Heart right ventricle (tissue), 16 donors: ENCODE measurements at regions not wholly inside any gene's neighbourhood (a gene's known extent, or its start where the extent isn't known, plus 50 kb on each side); places are given as distances from the start of the nearest gene placed in this dataset.
"Not testable (repeated sequence)": the region's sequence is repeated elsewhere in the genome, so short reads cannot be mapped to it uniquely, and the experiment has no call there.

Source experiments
- ATAC-seq, 8 donors: fragments of 200-7000 bp; cut with Tn5 transposase; one replicate each; pipeline ENCODE4 v1.9.1; 2020; ENCODE audit warnings: mild to moderate bottlenecking in 8 of 8, moderate library complexity in 8 of 8, moderate number of reproducible peaks in 1 of 8
- DNase-seq, 2 donors: peaks; one replicate each; pipeline ENCODE4 v3.0.0-alpha.2; 2020
- H3K27ac ChIP-seq, 10 donors: fragments of 200-600 bp; sonication (generic) in 2 of 10; one replicate each; pipeline versions ENCODE4 v1.5.0 to v1.8.0; 2020 to 2022; ENCODE audit warnings: mild to moderate bottlenecking in 3 of 10
- H3K27me3 ChIP-seq, 7 donors: fragments of 200-600 bp; one replicate each; pipeline ENCODE4 v1.8.0; 2021 to 2022; ENCODE audit warnings: mild to moderate bottlenecking in 2 of 7
- H3K36me3 ChIP-seq, 9 donors: fragments of 200-600 bp; sonication (generic) in 1 of 9; one replicate each; pipeline versions ENCODE4 v1.5.0 to v1.8.0; 2020 to 2022; ENCODE audit warnings: mild to moderate bottlenecking in 2 of 9
- H3K4me1 ChIP-seq, 9 donors: fragments of 200-600 bp; sonication (generic) in 1 of 9; one replicate each; pipeline versions ENCODE4 v1.5.0 to v1.8.0; 2020 to 2022; ENCODE audit warnings: mild to moderate bottlenecking in 4 of 9
- H3K4me3 ChIP-seq, 10 donors: fragments of 200-600 bp; sonication (generic) in 2 of 10; one replicate each; pipeline versions ENCODE4 v1.5.0 to v1.8.0; 2020 to 2022; ENCODE audit warnings: mild to moderate bottlenecking in 7 of 10, moderate library complexity in 2 of 10
- H3K9me3 ChIP-seq, 11 donors: fragments of 200-600 bp in 10 of 11; sonication (generic) in 2 of 11; one replicate each; pipeline versions ENCODE4 v1.5.0 to v1.8.0; 2013 to 2022; ENCODE audit warnings: mild to moderate bottlenecking in 2 of 11, control low read depth in 1 of 11, moderate library complexity in 1 of 11
- WGBS, 2 donors: extraction: QIAGEN DNeasy Blood & Tissue Kit; methylation state at CpG; one replicate each; pipeline ENCODE4 v1.1.7; 2013; ENCODE audit warnings: inconsistent platforms in 1 of 2; 5-methylcytosine and 5-hydroxymethylcytosine counted together
- intact Hi-C, 10 donors: fragments of 100-400 bp; cut with DNase I; formaldehyde crosslinking; loops; one replicate each; pipeline versions ENCODE4 v1.11.1 to v1.14.2; 2022
- TF ChIP-seq, protein P1 (sequence below), 9 donors: fragments of 200-600 bp; sonication (generic) in 2 of 9; IDR thresholded peaks; one replicate each; pipeline versions ENCODE4 v1.5.0 to v1.8.0; 2021 to 2022; ENCODE audit warnings: antibody characterized with exemption in 9 of 9, mild to moderate bottlenecking in 5 of 9, moderate library complexity in 1 of 9
- donor health status: Arrhythmogenic right ventricular cardiomyopathy.
- donor health status: ischemic (EF 13 %, LVEDD 7.1; RV severe dilation, severe dysfunction).
- donor health status: healthy with polysubstance abuse.
- donor health status: DM: no; HTN: yes; CAD: no.
- donor health status: DM: no; HTN: no; CAD: no.
- donor health status: ischemic (EF 25% LVEDD 6.9; RV normal size, moderate dysfunction).
- donor health status: ischemic (EF 25% LVEDD 5.7; RV mildly dilated, moderate dysfunction).
- donor health status: healthy.
- donor health status: DM: yes; HTN: yes; CAD: no.
- donor health status: Ischemic cardiomyopathy.
- donor health status: ischemic (EF 35%, LVEDD 5.7; RV mildly dilated, moderate dysfunction).
- donor health status: nonischemic (EF 11% LVEDD 7.7; RV severe dilation, severe dysfunction).
- donor health status: DM: yes; HTN: yes; CAD: no.
- donor health status: PGD.
- donor health status: ischemic (EF 29% LVEDD 5.4; RV normal size, mild dysfunction).
- donor health status: nonischemic (EF 23%, LVEDD 6.1; RV moderate dilation, normal function).

DNA sequence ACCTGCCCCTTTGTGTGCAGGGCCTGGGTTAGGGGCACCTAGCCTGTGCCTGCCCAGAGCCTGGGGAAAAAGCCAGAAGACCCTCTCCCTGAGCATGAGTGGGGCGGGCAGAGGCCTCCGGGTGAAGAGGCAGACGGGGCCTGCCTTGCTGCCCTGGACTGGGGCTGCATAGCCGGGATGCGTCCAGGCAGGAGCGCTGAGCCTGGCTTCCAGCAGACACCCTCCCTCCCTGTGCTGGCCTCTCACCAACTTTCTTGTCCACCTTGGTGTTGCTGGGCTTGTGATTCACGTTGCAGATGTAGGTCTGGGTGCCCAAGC is 216.1 kb downstream of the TMEM121 start:
- no peaks in the 10 kb centered on the region for H3K4me1 ChIP-seq
- no peak for ATAC-seq
- no peaks in the 10 kb centered on the region for H3K36me3 ChIP-seq
- no peak overlapping the region for H3K27ac ChIP-seq
- 80 to 82% methylated on average over 7 of the region's 7 CpGs for WGBS, 2 donors
- TF ChIP-seq, protein P1, sequence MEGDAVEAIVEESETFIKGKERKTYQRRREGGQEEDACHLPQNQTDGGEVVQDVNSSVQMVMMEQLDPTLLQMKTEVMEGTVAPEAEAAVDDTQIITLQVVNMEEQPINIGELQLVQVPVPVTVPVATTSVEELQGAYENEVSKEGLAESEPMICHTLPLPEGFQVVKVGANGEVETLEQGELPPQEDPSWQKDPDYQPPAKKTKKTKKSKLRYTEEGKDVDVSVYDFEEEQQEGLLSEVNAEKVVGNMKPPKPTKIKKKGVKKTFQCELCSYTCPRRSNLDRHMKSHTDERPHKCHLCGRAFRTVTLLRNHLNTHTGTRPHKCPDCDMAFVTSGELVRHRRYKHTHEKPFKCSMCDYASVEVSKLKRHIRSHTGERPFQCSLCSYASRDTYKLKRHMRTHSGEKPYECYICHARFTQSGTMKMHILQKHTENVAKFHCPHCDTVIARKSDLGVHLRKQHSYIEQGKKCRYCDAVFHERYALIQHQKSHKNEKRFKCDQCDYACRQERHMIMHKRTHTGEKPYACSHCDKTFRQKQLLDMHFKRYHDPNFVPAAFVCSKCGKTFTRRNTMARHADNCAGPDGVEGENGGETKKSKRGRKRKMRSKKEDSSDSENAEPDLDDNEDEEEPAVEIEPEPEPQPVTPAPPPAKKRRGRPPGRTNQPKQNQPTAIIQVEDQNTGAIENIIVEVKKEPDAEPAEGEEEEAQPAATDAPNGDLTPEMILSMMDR (IDR thresholded peaks at IDR 0.05), result no peak
- no peak overlapping the region for H3K4me3 ChIP-seq
- DNase-seq, result no peak
- H3K9me3 ChIP-seq, result no peaks in the 10 kb centered on the region
- H3K27me3 ChIP-seq, result peaks cover 0 to 5% (median 0%) of the 10 kb centered on the region in 7 donors
- intact Hi-C loops, result no loop called here

DNA sequence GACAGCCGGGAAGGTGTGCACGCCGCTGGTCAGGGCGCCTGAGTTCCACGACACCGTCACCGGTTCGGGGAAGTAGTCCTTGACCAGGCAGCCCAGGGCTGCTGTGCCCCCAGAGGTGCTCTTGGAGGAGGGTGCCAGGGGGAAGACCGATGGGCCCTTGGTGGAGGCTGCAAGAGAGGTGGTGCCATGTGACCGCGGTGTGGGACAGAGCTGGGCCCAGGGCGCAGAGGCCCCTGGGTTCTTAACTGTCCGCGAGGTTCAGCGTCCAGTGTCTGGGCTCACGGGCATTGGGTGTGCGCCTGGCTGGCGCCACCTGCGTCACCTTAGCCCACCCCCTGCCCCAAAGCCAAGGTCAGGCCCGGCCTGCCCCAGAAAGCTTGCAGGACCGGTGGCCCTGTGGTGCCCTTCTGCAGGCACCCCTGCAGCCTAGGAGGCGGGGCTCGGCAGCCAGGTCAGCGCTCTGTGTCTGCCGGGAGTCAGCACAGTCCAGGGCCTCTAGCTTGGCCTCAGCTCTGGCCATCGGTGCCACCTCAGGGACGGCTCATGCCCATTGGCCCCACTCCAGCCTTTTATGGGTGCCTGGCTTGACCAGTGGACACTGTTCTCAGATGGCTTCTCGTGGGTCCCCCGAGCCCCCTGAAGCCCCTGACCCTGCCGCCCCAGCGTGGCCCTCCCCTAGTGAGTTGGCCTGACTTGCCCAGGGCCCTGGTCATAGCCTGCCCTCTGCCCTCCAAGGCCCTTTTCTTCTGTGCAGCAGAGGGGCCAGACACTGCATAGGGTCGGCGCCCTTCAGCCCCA is 216.7 kb downstream of the TMEM121 start:
- peak in 5 of 8 donors; percentile 12 to 60 (median 34) for ATAC-seq
- intact Hi-C loops, H3K9me3 ChIP-seq, DNase-seq, H3K4me3 ChIP-seq, H3K36me3 ChIP-seq, H3K4me1 ChIP-seq, H3K27me3 ChIP-seq, H3K27ac ChIP-seq: not testable (repeated sequence)
- 80 to 84% methylated on average over 20 to 21 of the region's 33 CpGs for WGBS, 2 donors

DNA sequence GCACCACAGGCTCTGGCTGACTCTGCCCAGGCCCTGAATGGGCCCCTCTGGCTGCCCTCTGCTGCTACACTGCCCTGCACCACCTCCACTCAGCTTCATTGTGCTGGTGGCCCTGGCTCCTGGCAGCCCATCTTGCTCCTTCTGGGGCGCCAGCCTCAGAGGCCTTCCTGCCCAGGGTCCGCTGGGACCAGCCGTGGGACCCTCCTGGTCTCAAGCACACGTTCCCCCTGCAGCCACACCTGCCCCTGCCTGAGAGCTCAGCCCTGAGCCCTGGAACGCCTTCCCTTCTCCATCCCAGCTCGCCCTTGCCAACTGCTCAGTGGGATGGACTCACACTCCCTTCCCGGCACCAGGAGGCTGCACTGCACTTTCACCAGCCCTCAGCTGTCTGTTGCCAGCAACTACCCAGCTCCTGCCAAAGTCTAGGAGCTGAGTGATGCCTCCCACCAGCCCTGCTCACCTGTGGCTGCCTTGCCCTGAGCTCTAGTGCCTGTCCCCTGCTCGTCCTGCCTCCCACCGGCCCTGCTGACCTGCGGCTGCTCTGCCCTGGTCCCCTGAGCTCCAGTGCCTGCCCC is 217.9 kb downstream of the TMEM121 start:
- intact Hi-C loops, H3K27me3 ChIP-seq, H3K27ac ChIP-seq, H3K4me3 ChIP-seq, H3K36me3 ChIP-seq, H3K9me3 ChIP-seq, H3K4me1 ChIP-seq, DNase-seq: not testable (repeated sequence)
- peak in 1 of 8 donors; percentile 34 for ATAC-seq
- WGBS, 2 donors, result 54 to 73% methylated on average over 8 to 9 of the region's 10 CpGs

DNA sequence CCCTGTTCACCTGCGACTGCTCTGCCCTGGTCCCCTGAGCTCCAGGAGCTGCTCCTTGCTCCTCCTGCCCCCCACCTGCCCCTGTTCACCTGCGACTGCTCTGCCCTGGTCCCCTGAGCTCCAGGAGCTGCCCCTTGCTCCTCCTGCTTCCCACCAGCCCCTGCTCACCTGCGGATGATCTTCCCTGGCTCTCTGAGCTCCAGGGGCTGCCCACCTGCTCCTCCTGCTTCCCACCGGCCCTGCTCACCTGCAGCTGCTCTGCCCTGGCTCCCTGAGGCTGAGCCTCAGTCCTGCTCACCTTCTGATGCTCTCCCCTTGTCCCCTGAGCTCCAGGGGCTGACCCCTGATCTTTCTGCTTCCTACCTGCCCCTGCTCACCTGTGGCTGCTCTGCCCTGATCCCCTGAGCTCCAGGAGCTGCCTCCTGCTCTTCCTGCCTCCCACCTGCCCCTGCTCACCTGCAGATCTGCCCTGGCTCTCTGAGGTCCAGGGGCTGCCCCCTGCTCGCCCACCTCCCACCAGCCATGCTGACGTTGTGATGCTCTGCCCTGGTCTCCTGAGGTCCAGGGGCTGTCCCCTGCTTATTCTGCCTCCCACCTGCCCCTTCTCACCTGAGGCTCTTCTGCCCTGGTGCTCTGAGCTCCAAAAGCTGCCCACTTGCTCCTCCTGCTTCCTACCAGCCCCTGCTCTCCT is 219.2 kb downstream of the TMEM121 start:
- 50 to 61% methylated on average over 6 of the region's 6 CpGs for WGBS, 2 donors
- DNase-seq, result no peak
- Histone ChIP-seq H3K4me1 (peaks cover 0 to 3% (median 0%) of the 10 kb centered on the region in 9 donors), H3K4me3 (no peak overlapping the region), H3K36me3 (no peaks in the 10 kb centered on the region), H3K9me3 (no peaks in the 10 kb centered on the region), H3K27ac (no peak overlapping the region), H3K27me3 (peaks cover 0 to 5% (median 0%) of the 10 kb centered on the region in 7 donors)
- intact Hi-C loops, result no loop called here
- no peak for ATAC-seq
- TF ChIP-seq, protein P1 (IDR thresholded peaks at IDR 0.05), result no peak

DNA sequence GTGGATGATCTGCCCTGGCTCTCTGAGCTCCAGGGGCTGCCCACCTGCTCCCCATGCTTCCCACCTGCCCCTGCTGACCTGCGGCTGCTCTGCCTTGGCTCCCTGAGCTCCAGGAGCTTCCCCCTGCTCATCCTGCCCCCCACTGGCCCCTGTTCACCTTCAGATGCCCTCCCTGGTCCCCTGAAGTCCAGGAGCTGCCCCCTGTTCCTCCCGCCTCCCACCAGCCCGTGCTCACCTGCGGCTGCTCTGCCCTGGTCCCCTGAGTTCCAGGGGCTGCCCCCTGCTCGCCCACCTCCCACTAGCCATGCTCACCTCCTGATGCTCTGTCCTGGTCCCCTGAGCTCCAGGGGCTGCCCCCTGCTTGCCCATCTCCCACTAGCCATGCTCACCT is 219.7 kb downstream of the TMEM121 start:
- Histone ChIP-seq H3K4me1 (peaks cover 0 to 3% (median 0%) of the 10 kb centered on the region in 9 donors), H3K4me3 (no peak overlapping the region), H3K9me3 (no peaks in the 10 kb centered on the region), H3K27ac (no peak overlapping the region), H3K36me3 (no peaks in the 10 kb centered on the region), H3K27me3 (peaks cover 0 to 5% (median 0%) of the 10 kb centered on the region in 7 donors)
- DNase-seq (no peak), ATAC-seq (no peak)
- intact Hi-C loops, result no loop called here
- TF ChIP-seq, protein P1 (IDR thresholded peaks at IDR 0.05), result no peak
- 76 to 84% methylated on average over 5 of the region's 5 CpGs for WGBS, 2 donors

DNA sequence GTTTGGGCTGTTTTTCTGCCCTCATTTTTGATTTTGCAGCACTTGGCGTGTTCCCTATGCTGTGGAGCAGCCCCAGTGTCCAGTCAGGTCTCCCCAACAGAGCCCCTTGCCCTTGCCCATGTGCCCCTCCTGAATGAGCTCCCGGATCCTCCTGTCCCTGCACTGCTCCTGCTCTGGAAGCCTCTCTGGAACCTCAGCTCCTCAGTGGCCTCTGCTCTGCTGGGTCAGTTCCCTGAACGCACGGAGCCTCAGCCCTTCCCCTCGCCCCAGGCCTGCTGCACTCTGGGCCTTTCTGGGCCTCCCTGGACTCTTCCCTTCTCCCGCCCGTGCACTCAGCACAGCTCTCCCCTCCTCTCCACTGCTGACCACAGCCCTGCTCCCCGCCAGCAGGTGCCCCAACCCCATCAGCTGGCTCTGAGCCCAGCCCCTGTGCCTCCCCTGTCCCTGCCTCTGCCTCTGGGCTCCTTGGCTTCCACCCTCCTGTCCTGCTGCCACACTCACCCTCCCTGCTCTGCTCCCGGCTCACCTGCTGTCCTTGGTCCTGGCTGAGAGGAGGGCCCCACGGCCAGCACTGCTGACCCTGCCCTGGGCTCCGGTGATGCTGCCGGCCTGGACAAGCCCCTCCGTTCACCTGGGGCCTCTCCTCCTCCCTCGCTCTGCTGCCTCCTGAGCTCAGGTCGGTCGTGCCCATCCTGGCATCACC is 220.6 kb downstream of the TMEM121 start:
- peak in 3 of 8 donors; percentile 18 to 55 (median 21) for ATAC-seq
- H3K4me1 ChIP-seq, H3K27ac ChIP-seq, H3K27me3 ChIP-seq, H3K9me3 ChIP-seq, intact Hi-C loops, DNase-seq, H3K36me3 ChIP-seq, H3K4me3 ChIP-seq: not testable (repeated sequence)
- WGBS, 2 donors, result 78% methylated on average over 16 of the region's 16 CpGs

DNA sequence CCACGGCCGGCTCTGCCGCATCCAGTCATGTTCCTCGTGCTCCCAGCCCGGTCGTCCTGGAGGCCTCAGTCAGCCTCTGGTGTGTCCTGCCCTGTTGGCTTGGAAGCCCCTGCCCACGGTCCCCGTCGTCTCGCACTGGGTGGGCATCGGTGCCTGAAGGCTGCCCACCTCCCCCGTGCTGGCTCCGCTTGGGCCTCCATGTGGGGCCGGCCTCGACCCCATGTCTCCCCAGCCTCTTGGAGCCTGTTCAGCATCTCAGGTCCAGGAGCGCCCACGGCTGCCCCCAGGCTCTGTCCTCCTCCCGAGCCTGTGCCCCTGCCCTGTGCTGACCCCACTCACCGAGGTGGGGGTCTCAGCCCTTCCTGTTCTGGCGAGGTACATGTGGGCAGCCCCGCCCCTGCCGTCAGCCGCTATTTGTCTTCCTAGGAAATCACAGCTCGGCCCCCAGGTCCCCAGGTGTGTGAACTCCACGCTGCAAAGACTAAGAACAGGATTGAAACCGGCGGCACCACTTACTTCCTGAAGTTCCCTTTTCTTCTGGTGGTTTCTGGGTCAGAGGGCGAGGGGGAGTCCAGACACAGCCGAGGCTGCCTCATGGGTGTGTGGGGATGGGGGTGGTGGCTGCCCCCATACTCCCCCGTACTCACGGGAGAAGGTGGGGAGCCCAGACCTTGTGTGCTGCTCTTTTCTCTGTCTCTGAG is 221.3 kb downstream of the TMEM121 start:
- DNase-seq, H3K36me3 ChIP-seq, H3K27me3 ChIP-seq, H3K4me1 ChIP-seq, H3K27ac ChIP-seq, H3K9me3 ChIP-seq, H3K4me3 ChIP-seq, intact Hi-C loops: not testable (repeated sequence)
- peak in 1 of 8 donors; percentile 27 for ATAC-seq
- 79 to 85% methylated on average over 26 to 31 of the region's 31 CpGs for WGBS, 2 donors
